Esophagus squamous epithelium (tissue), 5 donors: ENCODE measurements at regions not wholly inside any gene's neighbourhood (a gene's known extent, or its start where the extent isn't known, plus 50 kb on each side); places are given as distances from the start of the nearest gene placed in this dataset.
"Not testable (repeated sequence)": the region's sequence is repeated elsewhere in the genome, so short reads cannot be mapped to it uniquely, and the experiment has no call there.

Experiments
- DNase-seq: peaks from one replicate; lab custom pipeline; 2025; lab: John Stamatoyannopoulos, UW
- H3K27ac ChIP-seq, 4 donors: fragments of 200-600 bp; sonication (generic); one replicate each; pipeline ENCODE4 v1.5.1; 2016 to 2019; ENCODE audit warnings: mild to moderate bottlenecking in 1 of 4
- H3K27me3 ChIP-seq, 4 donors: fragments of 200-600 bp; sonication (generic); 1 replicate in 3 of 4; 2 replicates in 1 of 4; pipeline versions ENCODE4 v1.5.1 to v1.6.0; 2017 to 2021; ENCODE audit warnings: antibody characterized with exemption in 1 of 4
- H3K36me3 ChIP-seq, 3 donors: fragments of 200-600 bp; sonication (generic); one replicate each; pipeline ENCODE4 v1.5.1; 2016 to 2019
- H3K4me1 ChIP-seq, 3 donors: fragments of 200-600 bp; sonication (generic); one replicate each; pipeline ENCODE4 v1.5.1; 2017 to 2019
- H3K4me3 ChIP-seq, 4 donors: fragments of 200-600 bp; sonication (generic); 1 replicate in 3 of 4; 2 replicates in 1 of 4; pipeline ENCODE4 v1.5.1; 2016 to 2019; ENCODE audit warnings: mild to moderate bottlenecking in 2 of 4, moderate library complexity in 1 of 4
- H3K9me3 ChIP-seq, 3 donors: fragments of 200-600 bp; sonication (generic); one replicate each; pipeline ENCODE4 v1.5.1; 2016 to 2019
- POLR2A ChIP-seq, 4 donors: fragments of 450-650 bp; IDR thresholded peaks; one replicate each; pipeline ENCODE4 v1.6.1; 2017; ENCODE audit warnings: antibody characterized with exemption in 4 of 4, mild to moderate bottlenecking in 4 of 4, moderate library complexity in 3 of 4
- WGBS, 2 donors: methylation state at CpG; one replicate each; pipeline ENCODE4 v1.1.5; 2018; 5-methylcytosine and 5-hydroxymethylcytosine counted together
- intact Hi-C: fragments of 100-400 bp; cut with DNase I; formaldehyde crosslinking; loops from one replicate; pipeline ENCODE4 v1.15.0; 2022
- TF ChIP-seq, protein P1 (sequence below), 6 experiments: fragments of 450-650 bp in 4 of 6; fragments of 200-600 bp in 2 of 6; sonication (generic) in 2 of 6; IDR thresholded peaks; one replicate each; pipeline ENCODE4 v1.5.1; 2016 to 2019; ENCODE audit warnings: antibody characterized with exemption in 6 of 6, mild to moderate bottlenecking in 4 of 6, moderate library complexity in 4 of 6
- donor health status: DM: yes; HTN: yes; CAD: no.

DNA sequence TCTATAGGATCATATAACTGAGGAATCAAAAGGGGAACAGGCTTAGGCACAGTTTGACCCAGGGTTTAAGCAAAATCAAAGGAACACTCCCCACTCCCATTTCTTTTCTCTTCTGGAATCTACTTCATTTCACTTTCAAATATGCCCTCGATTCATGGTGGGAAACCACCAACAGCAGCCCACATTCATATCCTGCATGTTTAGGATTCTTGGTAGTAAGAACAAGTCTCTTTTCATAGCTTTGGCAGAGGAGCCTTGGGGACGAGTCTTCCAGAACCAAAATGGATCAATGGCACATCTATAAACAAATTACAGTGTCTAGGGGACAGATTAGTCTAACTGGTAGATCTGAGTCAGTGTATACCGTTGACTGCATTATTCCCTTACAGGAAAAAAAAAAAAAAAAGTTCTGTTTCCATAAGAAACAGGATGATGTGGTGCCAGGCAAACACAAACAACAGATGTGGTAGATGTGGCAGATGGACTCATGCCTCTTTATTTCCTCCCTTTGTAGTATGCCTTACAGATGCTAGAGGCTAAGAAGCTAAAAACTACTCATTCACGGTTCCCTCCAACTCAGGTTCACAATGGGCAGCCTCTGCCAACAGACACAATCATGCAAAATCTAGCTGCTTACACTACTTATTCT lies 578.3 kb upstream of the ADAMTS9 start:
- Histone ChIP-seq H3K4me1 (no peaks in the 10 kb centered on the region), H3K27me3 (no peaks in the 10 kb centered on the region), H3K4me3 (no peak overlapping the region), H3K9me3 (peaks cover 0 to under 1% (median 0%) of the 10 kb centered on the region in 3 donors), H3K27ac (no peak overlapping the region), H3K36me3 (no peaks in the 10 kb centered on the region)
- TF ChIP-seq POLR2A (IDR thresholded peaks at IDR 0.05): no peak
- TF ChIP-seq, protein P1, sequence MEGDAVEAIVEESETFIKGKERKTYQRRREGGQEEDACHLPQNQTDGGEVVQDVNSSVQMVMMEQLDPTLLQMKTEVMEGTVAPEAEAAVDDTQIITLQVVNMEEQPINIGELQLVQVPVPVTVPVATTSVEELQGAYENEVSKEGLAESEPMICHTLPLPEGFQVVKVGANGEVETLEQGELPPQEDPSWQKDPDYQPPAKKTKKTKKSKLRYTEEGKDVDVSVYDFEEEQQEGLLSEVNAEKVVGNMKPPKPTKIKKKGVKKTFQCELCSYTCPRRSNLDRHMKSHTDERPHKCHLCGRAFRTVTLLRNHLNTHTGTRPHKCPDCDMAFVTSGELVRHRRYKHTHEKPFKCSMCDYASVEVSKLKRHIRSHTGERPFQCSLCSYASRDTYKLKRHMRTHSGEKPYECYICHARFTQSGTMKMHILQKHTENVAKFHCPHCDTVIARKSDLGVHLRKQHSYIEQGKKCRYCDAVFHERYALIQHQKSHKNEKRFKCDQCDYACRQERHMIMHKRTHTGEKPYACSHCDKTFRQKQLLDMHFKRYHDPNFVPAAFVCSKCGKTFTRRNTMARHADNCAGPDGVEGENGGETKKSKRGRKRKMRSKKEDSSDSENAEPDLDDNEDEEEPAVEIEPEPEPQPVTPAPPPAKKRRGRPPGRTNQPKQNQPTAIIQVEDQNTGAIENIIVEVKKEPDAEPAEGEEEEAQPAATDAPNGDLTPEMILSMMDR (IDR thresholded peaks at IDR 0.05): no peak
- intact Hi-C loops: no loop called here
- DNase-seq: no peak
- WGBS, 2 donors: 37 to 62% methylated on average over 4 of the region's 4 CpGs

DNA sequence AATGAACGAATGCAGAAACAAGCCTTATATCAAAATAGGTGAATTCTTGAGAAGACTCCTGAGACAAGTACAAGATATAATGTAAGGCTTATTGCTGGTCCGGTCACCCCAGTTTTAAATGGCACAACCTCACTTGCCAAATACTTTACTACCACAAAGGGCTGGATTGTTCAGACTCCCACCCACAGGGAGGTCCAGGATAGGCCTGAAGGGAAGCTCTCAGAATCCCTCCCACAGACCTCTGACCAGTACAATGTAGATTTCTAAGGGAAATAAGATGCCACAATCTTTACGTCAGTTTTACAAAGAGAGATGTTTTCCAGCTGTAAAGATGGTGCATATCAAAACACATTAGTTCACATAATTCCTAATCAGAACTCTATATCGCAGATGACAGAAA lies 577.7 kb upstream of the ADAMTS9 start:
- no peak for TF ChIP-seq POLR2A (IDR thresholded peaks at IDR 0.05)
- TF ChIP-seq, protein P1 (IDR thresholded peaks at IDR 0.05): no peak
- 72 to 75% methylated on average over 4 of the region's 4 CpGs for WGBS, 2 donors
- Histone ChIP-seq H3K4me3 (no peak overlapping the region), H3K27me3 (no peaks in the 10 kb centered on the region), H3K4me1 (no peaks in the 10 kb centered on the region), H3K27ac (no peak overlapping the region), H3K9me3 (peaks cover 0 to 4% (median 0%) of the 10 kb centered on the region in 3 donors), H3K36me3 (no peaks in the 10 kb centered on the region)
- no peak for DNase-seq
- intact Hi-C loops: no loop called here

DNA sequence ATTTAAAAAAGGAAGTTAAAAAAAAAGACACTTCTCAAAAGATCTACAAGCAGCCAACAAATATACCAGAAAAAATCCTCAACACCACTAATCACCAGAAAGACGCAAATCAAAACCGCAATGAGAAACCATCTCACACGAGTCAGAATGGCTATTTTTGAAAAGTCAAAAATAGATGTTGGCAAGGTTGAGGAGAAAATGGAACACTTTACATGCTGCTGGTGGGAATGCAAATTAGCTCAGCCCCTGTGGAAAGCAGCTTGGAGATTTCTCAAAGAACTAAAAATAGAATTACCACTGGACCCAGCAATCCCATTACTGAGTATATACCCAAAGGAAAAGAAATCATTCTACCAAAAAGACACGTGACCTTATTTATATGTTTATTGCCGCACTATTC lies 574.7 kb upstream of the ADAMTS9 start:
- no peaks in the 10 kb centered on the region for H3K27me3 ChIP-seq
- H3K9me3 ChIP-seq: peaks cover 0 to 4% (median 0%) of the 10 kb centered on the region in 3 donors
- intact Hi-C loops: no loop called here
- no peak for DNase-seq
- H3K36me3 ChIP-seq: no peaks in the 10 kb centered on the region
- TF ChIP-seq, protein P1 (IDR thresholded peaks at IDR 0.05): no peak
- TF ChIP-seq POLR2A (IDR thresholded peaks at IDR 0.05): no peak
- no peak overlapping the region for H3K4me3 ChIP-seq
- no peak overlapping the region for H3K27ac ChIP-seq
- WGBS, 2 donors: 69% methylated on average over 5 of the region's 5 CpGs
- H3K4me1 ChIP-seq: no peaks in the 10 kb centered on the region

DNA sequence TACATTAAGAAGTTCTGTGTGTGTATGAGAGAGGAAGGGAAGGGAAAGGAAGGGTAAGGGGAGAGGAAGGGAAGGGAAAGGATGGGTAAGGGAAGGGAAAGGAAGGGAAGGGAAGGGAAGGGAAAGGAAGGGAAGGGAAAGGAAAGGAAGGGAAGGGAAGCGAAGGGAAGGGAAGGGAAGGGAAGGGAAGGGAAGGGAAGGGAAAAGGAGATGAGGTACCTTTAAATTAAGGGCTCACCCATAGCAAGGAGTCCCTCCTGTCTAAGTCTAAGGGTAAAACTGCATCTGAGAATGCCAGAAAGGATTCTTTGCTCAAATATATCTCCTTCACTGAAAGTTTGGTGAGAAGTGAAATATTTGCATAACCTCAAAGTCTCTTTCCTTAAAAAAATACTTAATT lies 572.1 kb upstream of the ADAMTS9 start:
- WGBS, 2 donors: 50 to 67% methylated on average over 1 of the region's 1 CpG
- intact Hi-C loops: no loop called here

GRCh38 chr3:65252914-65253313 lies 565.1 kb upstream of the ADAMTS9 start:
- DNase-seq, H3K4me1 ChIP-seq, H3K4me3 ChIP-seq, intact Hi-C loops, H3K9me3 ChIP-seq, H3K36me3 ChIP-seq, H3K27me3 ChIP-seq, H3K27ac ChIP-seq: not testable (repeated sequence)
- WGBS, 2 donors: 73 to 81% methylated on average over 3 of the region's 3 CpGs

More for the DNA sequence above, 572.1 kb upstream of the ADAMTS9 start:
- peaks cover 0 to 4% (median 0%) of the 10 kb centered on the region in 3 donors for H3K9me3 ChIP-seq
- no peak overlapping the region for H3K4me3 ChIP-seq
- DNase-seq: no peak
- H3K27ac ChIP-seq: no peak overlapping the region
- no peaks in the 10 kb centered on the region for H3K27me3 ChIP-seq
- H3K36me3 ChIP-seq: no peaks in the 10 kb centered on the region
- TF ChIP-seq POLR2A (IDR thresholded peaks at IDR 0.05): no peak
- TF ChIP-seq, protein P1 (IDR thresholded peaks at IDR 0.05): no peak
- no peaks in the 10 kb centered on the region for H3K4me1 ChIP-seq

GRCh38 chr3:65252266-65252665 lies 564.5 kb upstream of the ADAMTS9 start:
- H3K27ac ChIP-seq: no peak overlapping the region
- H3K4me1 ChIP-seq: no peaks in the 10 kb centered on the region
- no peak for TF ChIP-seq POLR2A (IDR thresholded peaks at IDR 0.05)
- TF ChIP-seq, protein P1 (IDR thresholded peaks at IDR 0.05): no peak
- H3K36me3 ChIP-seq: no peaks in the 10 kb centered on the region
- no peaks in the 10 kb centered on the region for H3K9me3 ChIP-seq
- DNase-seq: no peak
- H3K27me3 ChIP-seq: no peaks in the 10 kb centered on the region
- intact Hi-C loops: no loop called here
- H3K4me3 ChIP-seq: no peak overlapping the region
